ENCODE measurements at regions not wholly inside any gene's neighbourhood (a gene's known extent, or its start where the extent isn't known, plus 50 kb on each side); places are given as distances from the start of the nearest gene placed in this dataset.

GRCh38 chr11:15390857-15391256 lies 276.1 kb downstream of the INSC start:
- ATAC-seq (no peak), FAIRE-seq (no peak), DNase-seq (ENCODE audit: low spot score) (no peak)
- TF ChIP-seq WIZ (CRISPR knock-in tag; IDR thresholded peaks at IDR 0.05) (no peak), ELK4 (CRISPR knock-in tag; IDR thresholded peaks at IDR 0.05; ENCODE audit: borderline replicate concordance) (no peak), FOXK2 (IDR thresholded peaks at IDR 0.05) (no peak)
- peaks cover 25% of the 10 kb centered on the region for H3K9me3 ChIP-seq (ENCODE audit: low read length)
- no peaks in the 10 kb centered on the region for H3K79me2 ChIP-seq (ENCODE audit: insufficient read depth, low read length)
- no peaks in the 10 kb centered on the region for H3K36me3 ChIP-seq (replicated peaks in 1 of 2; ENCODE audit: control insufficient read depth in 1 of 2, insufficient read depth in 2 of 2, low read length in 2 of 2)
- no peak overlapping the region for H3K4me2 ChIP-seq (ENCODE audit: low read depth, low read length)
- POLR2A ChIA-PET, result no interaction called here
- intact Hi-C loops (cut with micrococcal nuclease; ENCODE audit: unreplicated experiment), result no loop called here
- no peak overlapping the region for H3K9ac ChIP-seq (ENCODE audit: insufficient read depth, low read depth, low read length)
- 0% methylated on average over 1 of the region's 1 CpG for WGBS (ENCODE audit: low lambda C conversion rate)
- in situ Hi-C loops (cut with HindIII; ENCODE audit: extremely low pct_ligation_motif_present, low pct_unique_long_range_greater_than_20kb), result no loop called here
- H3K27me3 ChIP-seq (ENCODE audit: control insufficient read depth in 1 of 2, insufficient read depth in 2 of 2, low read length in 2 of 2), result no peaks in the 10 kb centered on the region
- H2AFZ ChIP-seq (ENCODE audit: low read length), result no peak overlapping the region
- H3K4me3 ChIP-seq (replicated peaks in 1 of 3; ENCODE audit: insufficient read depth in 1 of 3, low read depth in 2 of 3, low read length in 3 of 3), result no peak overlapping the region
- no peaks in the 10 kb centered on the region for H3K4me1 ChIP-seq (ENCODE audit: insufficient read depth, low read length)
- CTCF ChIA-PET (ENCODE audit: low intra/inter-chr PET ratio, low total read pairs), result no interaction called here
- BruUV-seq (replicated peaks), result no TSS peak
- no peak overlapping the region for H3K27ac ChIP-seq (ENCODE audit: extremely low read length, insufficient read depth, low read length)
- H4K20me1 ChIP-seq (ENCODE audit: insufficient read depth, low read length), result no peaks in the 10 kb centered on the region

- H2AFZ ChIP-seq (ENCODE audit: low read length), result no peak overlapping the region
- no peak for ATAC-seq
- ChIA-PET CTCF (ENCODE audit: low intra/inter-chr PET ratio, low total read pairs) (no interaction called here), POLR2A (no interaction called here)
- no peak for DNase-seq (ENCODE audit: low spot score)
- H3K27ac ChIP-seq (ENCODE audit: extremely low read length, insufficient read depth, low read length), result no peak overlapping the region
- H3K4me1 ChIP-seq (ENCODE audit: insufficient read depth, low read length), result no peaks in the 10 kb centered on the region
- H3K4me3 ChIP-seq (replicated peaks in 1 of 3; ENCODE audit: insufficient read depth in 1 of 3, low read depth in 2 of 3, low read length in 3 of 3), result no peak overlapping the region
- intact Hi-C loops (cut with micrococcal nuclease; ENCODE audit: unreplicated experiment), result no loop called here
- no peak overlapping the region for H3K9ac ChIP-seq (ENCODE audit: insufficient read depth, low read depth, low read length)
- no peak for FAIRE-seq
- no peaks in the 10 kb centered on the region for H3K79me2 ChIP-seq (ENCODE audit: insufficient read depth, low read length)
- WGBS (ENCODE audit: low lambda C conversion rate), result 0% methylated on average over 2 of the region's 2 CpGs
- no peaks in the 10 kb centered on the region for H4K20me1 ChIP-seq (ENCODE audit: insufficient read depth, low read length)
- in situ Hi-C loops (cut with HindIII; ENCODE audit: extremely low pct_ligation_motif_present, low pct_unique_long_range_greater_than_20kb), result no loop called here
- H3K36me3 ChIP-seq (replicated peaks in 1 of 2; ENCODE audit: control insufficient read depth in 1 of 2, insufficient read depth in 2 of 2, low read length in 2 of 2), result no peaks in the 10 kb centered on the region
- no peak overlapping the region for H3K4me2 ChIP-seq (ENCODE audit: low read depth, low read length)
- peaks cover 11% of the 10 kb centered on the region; the same call in 1 of the 2 replicates for H3K9me3 ChIP-seq (ENCODE audit: low read length)
- no peaks in the 10 kb centered on the region for H3K27me3 ChIP-seq (ENCODE audit: control insufficient read depth in 1 of 2, insufficient read depth in 2 of 2, low read length in 2 of 2)
- no TSS peak for BruUV-seq (replicated peaks)
- TF ChIP-seq MAFF (IDR thresholded peaks at IDR 0.05; ENCODE audit: low read depth, low read length) (peak; percentile 55), HNF4A (CRISPR knock-in tag; IDR thresholded peaks at IDR 0.05) (no peak), RFXANK (CRISPR knock-in tag; IDR thresholded peaks at IDR 0.05) (no peak), FOXK1 (CRISPR knock-in tag; IDR thresholded peaks at IDR 0.05; ENCODE audit: borderline replicate concordance, low read depth) (no peak), ZHX2 (IDR thresholded peaks at IDR 0.05; ENCODE audit: low read depth) (no peak), ZHX2 (CRISPR knock-in tag; IDR thresholded peaks at IDR 0.05; ENCODE audit: borderline replicate concordance) (no peak), ARNTL (CRISPR knock-in tag; IDR thresholded peaks at IDR 0.05) (no peak), ZNF709 (CRISPR knock-in tag; IDR thresholded peaks at IDR 0.05) (no peak), TARDBP (CRISPR knock-in tag; IDR thresholded peaks at IDR 0.05) (no peak), NFATC3 (CRISPR knock-in tag; IDR thresholded peaks at IDR 0.05) (no peak)
- TF ChIP-seq, protein P1, sequence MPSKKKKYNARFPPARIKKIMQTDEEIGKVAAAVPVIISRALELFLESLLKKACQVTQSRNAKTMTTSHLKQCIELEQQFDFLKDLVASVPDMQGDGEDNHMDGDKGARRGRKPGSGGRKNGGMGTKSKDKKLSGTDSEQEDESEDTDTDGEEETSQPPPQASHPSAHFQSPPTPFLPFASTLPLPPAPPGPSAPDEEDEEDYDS (CRISPR knock-in tag; IDR thresholded peaks at IDR 0.05), result no peak
Measured at GRCh38 chr11:15396778-15397177, 282.1 kb downstream of the INSC start.
